GM19351 (cell line): ENCODE measurements at regions not wholly inside any gene's neighbourhood (a gene's known extent, or its start where the extent isn't known, plus 50 kb on each side); places are given as distances from the start of the nearest gene placed in this dataset.
A peak's percentile ranks its signal among the peaks of the same experiment; 100 is the strongest.

Experiments
- ATAC-seq: cut with Tn5 transposase; IDR thresholded peaks from one replicate; pipeline ENCODE4 v1.9.1; 2021; ENCODE audit warnings: mild to moderate bottlenecking, moderate library complexity; ENCODE audit not compliant: unreplicated experiment

DNA sequence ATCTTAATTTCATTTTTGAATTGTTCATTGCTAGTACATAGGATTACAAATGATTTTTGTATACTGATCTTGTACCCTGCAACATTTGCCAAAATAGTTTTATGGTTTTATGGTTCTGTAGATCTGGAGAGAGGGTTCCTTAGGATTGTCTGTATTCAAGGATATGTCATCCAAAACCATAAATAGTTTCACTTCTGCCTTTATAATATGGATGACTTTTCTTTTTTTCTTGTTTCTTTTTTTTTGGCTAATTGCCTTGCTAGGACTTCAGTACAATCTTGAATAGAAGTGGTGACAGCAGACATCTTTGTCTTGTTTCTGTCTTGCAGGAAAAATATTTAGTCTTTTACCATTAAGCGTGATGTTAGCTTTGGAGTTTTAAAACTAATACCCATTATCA lies 383.9 kb upstream of the HS6ST1 start:
- ATAC-seq = no peak

DNA sequence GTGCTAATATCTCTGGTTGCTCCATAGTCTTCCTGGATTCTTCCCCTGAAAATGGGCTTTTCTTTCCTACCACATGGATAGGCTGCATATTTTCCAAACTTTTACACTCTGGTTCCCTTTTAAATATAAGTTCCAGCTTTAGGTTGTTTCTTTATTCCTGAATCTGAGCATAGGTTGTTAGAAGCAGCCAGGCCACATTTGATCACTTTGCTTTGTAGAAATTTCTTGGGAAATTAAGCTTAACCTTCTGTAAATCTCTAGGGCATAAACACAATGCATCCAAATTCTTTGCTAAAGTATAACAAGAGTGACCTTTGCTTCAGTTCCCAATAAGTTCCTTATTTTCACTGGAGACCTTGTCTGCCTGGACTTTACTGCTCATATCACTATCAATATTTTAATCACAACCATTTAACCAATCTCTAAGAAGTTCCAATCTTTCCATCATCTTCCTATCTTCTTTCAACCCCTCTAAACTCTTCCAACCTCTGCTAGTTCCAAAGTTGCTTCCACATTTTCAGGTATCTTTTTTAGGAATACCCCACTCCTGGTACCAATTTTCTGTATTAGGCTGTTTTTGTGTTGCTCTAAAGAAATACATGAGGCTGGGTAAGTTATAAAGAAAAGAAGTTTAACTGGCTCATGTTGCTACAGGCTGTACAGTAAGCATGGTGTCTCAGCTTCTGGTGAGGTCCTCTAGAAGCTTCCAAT lies 389.6 kb upstream of the HS6ST1 start:
- no peak for ATAC-seq

DNA sequence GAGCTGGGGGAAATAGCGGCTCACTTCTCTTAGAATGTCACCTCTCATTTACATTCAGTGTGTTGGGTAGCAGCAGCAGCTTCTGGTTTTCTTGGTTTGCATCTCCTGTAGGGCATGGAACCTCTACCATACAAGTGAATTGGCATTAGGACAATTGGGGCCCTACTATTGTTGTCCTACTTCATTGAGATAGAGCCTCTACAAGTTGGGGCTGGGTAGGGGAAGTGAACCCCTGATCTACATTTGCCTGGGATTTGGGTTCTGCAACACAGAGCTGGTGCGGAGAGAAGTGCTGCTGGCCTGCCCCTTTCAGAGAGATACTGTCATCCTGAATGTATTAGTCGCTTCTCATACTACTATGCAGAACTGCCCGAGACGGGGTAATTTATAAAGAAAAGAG lies 391.6 kb upstream of the HS6ST1 start:
- ATAC-seq = no peak

DNA sequence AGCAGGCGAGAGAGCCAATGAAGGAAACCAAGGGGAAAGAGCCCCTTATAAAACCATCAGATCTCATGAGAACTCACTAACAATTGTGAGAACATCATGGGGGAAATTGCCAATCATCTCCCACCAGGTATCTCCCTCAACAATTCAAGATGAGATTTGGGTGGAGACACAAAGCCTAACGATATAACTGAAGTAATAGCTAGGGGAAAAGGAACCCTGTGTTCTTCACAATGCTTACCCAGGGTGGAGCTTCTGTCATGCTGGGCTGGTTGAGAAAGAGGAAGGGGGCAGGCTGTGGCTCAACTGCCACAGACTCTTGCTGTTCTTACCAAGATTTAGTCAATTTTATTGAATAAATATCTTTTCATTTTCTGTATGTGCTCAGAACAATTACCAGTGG lies 392.1 kb upstream of the HS6ST1 start:
- ATAC-seq = no peak

DNA sequence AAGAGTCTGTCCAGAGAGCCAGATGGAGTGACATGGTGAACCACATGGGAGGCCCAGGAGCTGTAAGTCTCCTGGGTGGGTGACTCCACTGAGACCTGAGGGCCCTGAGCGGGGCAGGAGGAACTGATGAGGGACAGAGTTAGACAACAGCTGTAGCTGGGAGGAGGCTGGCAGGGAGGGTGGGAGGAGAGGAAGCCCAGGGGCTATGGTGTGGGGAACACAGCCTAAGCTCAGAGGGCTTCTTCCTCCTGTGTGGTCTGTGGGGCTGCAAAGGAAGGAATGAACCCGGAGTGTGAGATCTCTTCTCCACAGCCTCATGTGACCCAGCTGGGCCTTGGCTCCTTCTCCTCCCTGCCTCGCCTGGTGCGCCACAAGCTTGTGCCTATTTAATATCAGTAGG lies 395.6 kb upstream of the HS6ST1 start:
- no peak for ATAC-seq

DNA sequence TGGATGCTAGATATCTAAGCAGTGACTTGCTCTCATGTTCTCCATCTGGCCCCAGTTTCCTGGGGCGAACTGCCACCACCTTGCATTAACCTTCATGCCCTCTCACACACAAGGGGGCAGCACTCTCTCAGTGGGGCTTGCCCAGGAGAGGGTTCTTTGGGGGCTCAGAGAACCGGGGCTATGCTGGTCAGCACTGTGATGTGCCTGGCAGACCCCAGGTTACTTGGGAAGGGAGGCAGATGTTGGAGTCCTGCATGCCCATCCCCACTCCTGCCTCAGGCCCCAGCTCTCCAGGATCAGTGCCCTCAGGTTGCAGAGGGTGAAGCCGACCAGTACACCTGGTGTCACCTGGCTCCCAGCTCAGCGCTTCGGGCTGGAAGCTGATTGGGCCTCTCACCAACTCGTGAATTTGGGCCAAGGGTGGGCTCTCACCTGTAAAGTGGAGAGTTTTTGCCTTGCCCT lies 396.2 kb upstream of the HS6ST1 start:
- ATAC-seq = no peak

DNA sequence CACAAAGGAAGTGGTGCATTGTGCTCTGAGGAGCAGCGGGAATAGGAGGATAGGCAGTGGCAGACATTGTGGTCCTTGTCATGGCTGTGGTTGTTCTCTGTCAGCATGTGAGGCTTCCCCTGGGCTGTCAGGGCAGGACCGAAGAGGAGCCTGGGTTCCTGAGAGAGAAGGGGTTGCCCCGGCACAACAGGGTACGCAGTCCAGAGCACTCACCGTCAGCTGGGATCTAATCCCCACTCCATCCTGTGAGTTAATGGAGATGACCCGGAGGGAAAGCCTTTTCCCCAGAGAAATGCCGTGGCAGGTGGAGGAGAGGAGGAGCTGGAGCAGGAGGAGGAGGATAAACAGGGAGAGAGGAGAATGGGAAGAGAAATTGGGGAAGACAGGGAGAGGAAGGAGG lies 396.7 kb upstream of the HS6ST1 start:
- no peak for ATAC-seq

DNA sequence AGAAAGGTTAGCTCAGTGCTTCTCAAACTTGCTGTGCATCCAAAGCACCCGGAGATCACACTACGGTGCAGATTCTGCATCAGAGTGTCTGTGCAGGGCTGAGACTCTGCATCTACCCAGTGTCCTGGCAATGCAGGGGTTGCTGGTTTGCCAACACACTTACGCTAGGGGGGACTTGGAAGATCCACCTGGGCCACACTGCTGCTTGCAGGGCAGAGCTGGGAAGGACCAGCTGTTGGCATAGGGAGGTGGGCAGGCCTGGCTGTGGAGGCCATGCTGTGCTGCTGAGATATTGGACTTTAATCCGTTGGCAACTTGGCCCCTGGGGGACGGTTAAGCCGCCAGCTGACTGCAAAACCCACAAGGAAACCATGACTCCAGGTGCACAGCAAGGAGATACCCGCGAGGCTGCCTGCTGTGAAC lies 397.6 kb upstream of the HS6ST1 start:
- no peak for ATAC-seq

DNA sequence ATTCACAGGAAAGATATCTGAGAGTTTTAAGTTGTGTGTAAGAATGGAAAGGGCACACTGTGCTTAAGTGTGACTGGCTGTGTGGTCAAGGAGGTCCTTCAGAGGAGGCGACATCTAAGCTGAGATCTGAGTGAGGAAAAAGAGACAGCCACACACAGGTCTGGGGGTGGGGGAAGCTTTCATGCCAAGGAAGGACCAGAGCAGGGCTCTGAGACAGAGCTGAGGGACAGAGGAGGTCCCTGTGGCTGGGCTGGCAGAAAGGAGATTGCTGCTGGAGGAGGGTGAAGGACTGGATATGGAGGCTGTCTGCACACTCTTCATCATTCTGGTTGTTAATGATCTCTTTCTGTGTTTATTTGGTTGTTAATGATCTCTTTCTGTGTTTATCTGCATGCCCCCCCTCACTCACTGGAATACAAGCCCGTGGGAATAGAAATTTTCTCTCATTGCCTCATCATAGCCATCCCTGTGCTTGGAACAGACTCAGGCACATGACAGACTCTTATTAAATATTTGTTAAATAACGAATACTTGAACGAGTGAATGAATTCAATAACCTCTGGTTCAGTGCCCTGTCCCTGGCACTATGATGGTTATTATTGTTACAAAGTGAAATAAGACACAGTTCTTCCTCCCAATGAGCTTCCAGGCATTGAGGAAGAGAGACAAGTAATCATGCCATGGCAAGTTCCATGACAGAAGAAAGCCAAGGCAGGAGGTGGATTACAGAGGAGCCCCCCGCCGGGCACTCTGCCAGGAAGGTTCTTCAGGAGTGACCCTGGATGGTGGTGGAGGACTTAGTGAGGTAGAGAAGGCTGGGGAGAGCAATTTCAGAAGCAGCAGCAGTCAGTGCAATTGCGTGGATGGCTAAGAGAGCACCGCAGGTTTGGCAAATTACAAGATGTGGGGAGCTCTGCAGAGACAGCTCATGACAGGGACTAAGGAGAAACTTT lies 399.4 kb upstream of the HS6ST1 start:
- ATAC-seq = no peak

DNA sequence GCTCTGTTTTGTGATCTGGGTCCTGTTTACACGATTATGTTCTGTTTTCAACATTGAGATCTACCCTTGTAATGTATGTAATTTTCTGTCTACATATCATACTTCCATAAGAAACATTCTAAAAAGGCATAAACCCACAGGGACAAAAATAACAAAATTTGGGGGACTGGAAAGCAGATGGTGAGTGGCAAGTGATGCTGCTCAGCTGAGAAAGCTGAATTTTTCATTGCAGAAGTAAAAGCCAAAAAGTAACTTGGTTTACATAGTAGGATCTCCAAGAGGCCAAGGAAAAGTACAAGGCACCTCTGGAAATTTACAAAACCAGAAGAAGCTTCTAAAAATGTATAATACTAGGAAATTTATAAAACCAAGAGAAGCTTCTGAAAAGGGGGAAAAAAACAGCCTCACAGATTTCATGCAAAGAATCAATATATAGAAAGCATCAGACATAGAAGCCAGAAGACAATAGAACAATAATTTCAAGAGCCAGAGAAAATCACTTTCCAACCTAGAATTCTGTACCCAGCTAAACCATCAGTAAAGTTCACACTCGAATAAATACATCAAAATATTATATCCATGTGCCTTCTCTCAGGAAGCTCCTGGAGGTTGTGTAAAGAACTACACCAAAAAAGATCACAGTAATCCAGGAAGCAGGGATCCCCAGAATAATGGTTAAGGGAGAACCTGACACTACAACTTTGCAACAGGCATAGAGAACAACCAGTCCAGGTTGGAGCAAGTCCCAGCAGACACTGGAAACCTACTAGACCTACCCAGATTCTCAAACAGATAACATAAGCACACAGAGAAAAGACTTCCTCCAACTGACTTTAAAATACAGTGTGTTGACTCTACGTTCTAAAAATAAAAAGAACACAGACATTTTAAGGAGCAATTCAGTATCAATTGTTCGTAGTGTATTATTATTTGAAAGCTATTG lies 401.7 kb upstream of the HS6ST1 start:
- no peak for ATAC-seq

DNA sequence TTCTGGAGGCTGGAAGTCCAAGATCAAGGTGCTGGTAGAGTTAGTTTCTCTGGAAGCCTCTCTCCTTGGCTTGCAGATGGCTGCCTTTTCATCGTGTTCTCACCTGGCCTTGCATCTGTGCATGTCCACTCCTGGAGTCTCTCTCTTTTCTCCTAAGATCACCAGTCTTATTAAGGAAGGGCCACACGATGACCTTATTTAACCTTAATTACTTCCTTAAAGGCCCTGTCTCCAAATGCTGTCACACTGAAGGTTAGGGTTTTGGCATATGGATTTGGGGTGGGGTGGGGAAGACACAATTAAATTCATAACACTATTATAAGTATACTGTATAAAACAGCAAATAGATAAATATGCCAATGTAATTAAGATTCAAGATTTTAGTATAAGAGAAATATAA lies 402.4 kb upstream of the HS6ST1 start:
- no peak for ATAC-seq

DNA sequence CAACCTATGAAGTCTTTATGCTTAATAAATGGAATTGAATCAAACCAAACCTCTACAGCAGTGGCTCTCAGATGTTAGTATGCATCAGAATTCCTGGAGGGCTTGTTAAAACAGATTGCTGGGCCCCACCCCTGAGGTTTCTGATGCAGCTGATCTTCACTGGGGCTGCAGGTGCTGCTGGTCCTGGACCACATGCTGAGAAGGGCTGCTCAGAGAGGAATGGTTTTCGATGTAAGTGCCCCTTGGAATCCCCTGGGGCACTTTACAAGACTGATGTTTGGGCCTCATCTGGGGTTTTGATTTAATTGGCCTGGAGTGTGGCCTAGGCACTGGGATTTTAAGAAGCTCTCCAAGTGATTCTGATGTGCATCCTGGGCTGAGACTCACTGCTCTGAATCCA lies 403.8 kb upstream of the HS6ST1 start:
- no peak for ATAC-seq

DNA sequence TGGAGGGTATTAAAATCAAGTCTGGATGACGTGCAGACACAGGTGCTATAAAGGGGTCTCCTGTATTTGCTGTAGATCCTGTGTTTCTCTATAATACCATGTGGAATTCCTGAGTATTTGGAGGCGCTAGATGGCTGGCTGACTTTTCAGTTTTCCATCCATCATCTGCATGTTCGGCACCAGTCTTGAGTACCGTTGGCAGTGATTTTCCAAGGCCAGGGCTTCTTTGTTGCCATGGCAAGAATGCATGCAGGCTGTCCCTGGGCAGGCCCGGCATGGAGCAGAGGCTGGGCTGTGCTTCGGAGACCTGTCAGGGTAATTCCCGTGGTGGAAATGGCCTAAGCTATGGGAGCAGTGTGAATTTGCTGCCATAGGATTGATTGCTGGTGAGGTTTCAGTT lies 405.9 kb upstream of the HS6ST1 start:
- no peak for ATAC-seq

DNA sequence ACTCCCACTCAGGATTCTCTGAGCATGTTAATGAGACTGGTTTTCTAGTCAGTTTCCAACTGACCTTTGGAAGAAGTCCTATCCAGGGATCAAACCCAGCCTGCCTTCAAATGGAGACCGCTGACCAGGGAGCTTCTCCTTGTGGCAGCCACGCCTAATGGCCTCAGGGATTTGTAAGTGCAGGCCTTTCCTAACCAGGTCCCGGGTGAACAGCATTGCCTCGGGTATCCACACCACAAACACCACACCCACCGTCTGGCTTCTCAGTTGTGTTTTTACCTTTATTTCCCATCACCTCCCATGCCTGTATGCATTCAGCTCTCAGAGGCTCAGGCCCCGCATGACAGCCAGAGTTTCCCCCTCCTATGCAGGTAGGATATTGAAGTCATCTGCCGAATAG lies 406.3 kb upstream of the HS6ST1 start:
- no peak for ATAC-seq

DNA sequence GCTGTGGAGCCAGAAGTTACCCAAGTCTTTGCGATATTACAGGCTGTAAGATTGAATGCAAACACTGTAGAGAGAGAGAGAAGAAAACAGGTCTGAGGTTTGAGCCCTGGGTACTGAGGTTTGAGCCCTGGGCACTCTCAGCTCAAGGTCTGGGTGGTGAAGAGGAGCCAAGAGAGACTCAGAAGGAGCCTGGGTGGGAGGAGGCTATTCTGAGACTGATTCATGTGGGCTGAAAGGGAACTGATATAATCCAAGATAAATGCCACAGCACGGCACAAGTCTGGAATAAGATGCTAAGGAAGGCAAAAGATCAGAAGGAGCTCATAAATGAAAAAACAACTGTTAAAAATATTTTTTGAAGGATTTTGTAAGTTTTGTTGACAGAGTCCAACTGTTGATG lies 407.6 kb upstream of the HS6ST1 start:
- ATAC-seq = no peak

DNA sequence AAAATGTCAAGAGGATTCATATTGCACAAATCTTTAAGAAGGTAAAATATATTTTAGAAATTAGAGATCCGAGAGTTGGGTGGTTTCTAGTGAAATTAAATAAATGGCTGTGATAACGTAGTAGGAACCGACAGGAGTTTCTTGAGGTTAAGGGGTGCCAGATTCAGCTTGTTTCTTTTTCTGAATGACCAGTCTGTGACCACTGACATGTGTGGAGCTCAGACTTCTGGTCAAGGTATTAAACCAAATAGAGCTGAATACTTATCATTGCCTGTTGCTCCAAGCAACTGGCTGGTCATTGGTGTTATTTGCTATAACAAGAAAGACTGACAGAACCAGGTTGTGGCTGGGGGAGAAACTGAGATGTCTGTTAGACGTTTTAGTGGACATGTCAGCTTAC lies 408.2 kb upstream of the HS6ST1 start:
- ATAC-seq = peak; percentile 45

DNA sequence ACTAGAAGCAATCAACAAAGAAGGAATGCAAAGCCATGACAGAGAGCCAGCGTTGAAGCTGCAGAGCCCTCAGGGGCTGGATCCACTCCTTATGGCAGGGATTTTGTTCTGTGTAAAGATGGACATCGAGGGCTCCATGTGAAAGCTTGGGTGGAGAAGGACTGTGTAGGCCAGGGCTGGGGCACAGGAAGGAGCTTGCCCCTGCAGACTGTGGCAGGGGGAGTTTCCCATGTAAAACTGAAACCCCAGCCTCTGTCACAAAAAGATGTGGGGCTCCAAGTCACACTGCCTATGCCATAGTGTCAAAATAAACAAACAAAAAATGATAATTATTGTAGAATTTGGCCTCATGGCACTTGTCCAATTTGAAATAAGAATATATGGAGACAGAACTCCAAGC lies 408.7 kb upstream of the HS6ST1 start:
- peak; percentile 56 for ATAC-seq

DNA sequence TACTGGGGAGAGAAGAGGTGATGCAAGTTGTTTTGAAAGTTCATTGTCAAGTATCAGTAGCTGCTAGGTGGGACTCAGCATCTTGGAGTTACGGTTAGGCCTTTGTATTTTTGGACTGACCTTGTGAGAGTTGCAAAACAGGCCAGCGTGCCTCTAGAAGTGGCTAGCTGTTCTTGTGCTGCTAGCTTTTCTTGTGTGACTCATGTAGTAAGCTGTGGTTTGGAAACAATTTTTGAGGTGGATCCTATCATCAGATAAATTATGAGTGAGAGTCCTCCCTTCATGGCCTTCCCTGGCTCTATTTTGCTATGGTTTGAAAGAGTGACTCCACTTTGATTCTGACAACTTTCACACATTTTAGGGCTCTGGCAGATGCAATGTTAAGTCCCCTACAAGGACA lies 409.2 kb upstream of the HS6ST1 start:
- ATAC-seq = peak; percentile 68

DNA sequence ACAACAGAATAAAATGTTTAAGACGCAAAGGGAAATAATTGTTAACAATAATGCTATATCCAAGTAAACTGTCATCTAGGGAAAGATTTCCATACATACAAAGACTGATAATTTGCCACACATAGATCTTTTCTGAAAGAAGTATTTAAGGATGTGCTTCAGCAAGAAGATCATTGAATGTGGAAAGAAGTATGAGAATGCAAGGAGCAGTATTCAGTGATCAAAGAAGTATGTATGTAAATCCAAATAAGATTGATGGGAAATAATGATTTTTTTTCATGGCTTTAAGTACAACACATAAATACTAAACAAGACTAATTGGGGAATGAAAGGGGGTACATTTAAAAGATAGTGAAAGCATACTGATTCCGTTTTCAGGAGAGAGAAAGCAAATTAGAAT lies 410.4 kb upstream of the HS6ST1 start:
- no peak for ATAC-seq

DNA sequence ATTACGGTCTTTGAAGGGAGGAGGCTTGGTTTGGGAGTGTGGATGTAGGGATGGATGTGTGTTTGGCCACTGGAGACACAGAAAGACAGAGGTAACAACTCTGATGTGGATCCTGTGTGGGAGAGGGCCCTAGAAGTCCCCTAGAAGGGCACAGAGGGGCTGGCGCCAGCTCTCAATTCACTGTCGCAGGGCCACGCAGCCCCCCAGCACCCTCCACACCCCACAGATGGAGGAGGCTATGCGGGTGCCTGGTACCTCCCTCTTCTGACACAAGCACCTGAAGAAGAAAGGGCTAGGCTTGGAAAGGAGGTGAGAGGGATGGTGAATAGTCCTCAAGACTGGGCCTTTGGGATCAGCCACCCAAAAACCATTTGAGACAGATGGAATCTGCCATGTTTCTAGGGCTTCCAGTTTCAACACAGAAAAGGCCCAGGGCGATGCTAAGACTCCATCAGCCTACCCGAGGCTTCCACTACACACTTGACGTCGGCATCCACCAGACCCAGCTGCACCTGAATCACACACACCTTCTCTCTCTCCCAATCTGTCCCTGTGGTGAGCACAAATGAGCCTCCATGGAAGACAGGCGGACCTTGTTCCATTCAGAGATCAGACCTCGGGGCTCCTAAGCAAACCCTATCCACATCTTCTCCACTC lies 413.5 kb upstream of the HS6ST1 start:
- ATAC-seq = no peak
